Sigmoid colon (tissue), 6 donors: ENCODE measurements at regions not wholly inside any gene's neighbourhood (a gene's known extent, or its start where the extent isn't known, plus 50 kb on each side); places are given as distances from the start of the nearest gene placed in this dataset.
"Not testable (repeated sequence)": the region's sequence is repeated elsewhere in the genome, so short reads cannot be mapped to it uniquely, and the experiment has no call there.

ENCODE experiments used
- DNase-seq: peaks from one replicate; pipeline ENCODE4 v3.0.0-alpha.2; 2019
- H3K27ac ChIP-seq, 4 donors: fragments of 200-600 bp; sonication (generic); one replicate each; pipeline ENCODE4 v1.5.1; 2016 to 2019; ENCODE audit warnings: mild to moderate bottlenecking in 1 of 4
- H3K27me3 ChIP-seq, 3 donors: fragments of 200-600 bp; sonication (generic); one replicate each; pipeline ENCODE4 v1.5.1; 2019; ENCODE audit warnings: mild to moderate bottlenecking in 1 of 3
- H3K36me3 ChIP-seq, 4 donors: fragments of 200-600 bp; sonication (generic); one replicate each; pipeline ENCODE4 v1.5.1; 2016 to 2019
- H3K4me1 ChIP-seq, 4 donors: fragments of 200-600 bp; sonication (generic); one replicate each; pipeline ENCODE4 v1.5.1; 2017 to 2019
- H3K4me3 ChIP-seq, 4 donors: fragments of 200-600 bp; sonication (generic); one replicate each; pipeline ENCODE4 v1.5.1; 2017 to 2019; ENCODE audit warnings: mild to moderate bottlenecking in 2 of 4, moderate library complexity in 1 of 4
- H3K9me3 ChIP-seq, 4 donors: fragments of 200-600 bp in 3 of 4; sonication (generic) in 3 of 4; one replicate each; pipeline versions ENCODE4 v1.5.1 to v1.6.1; 2013 to 2019
- EP300 ChIP-seq, 4 donors: sonication (generic); formaldehyde crosslinking; IDR thresholded peaks; one replicate each; pipeline ENCODE4 v1.6.1; 2017; ENCODE audit warnings: antibody characterized with exemption in 4 of 4
- POLR2A ChIP-seq, 2 donors: fragments of 450-650 bp; IDR thresholded peaks; one replicate each; pipeline ENCODE4 v1.6.1; 2016; ENCODE audit warnings: antibody characterized with exemption in 2 of 2, mild to moderate bottlenecking in 2 of 2, moderate library complexity in 2 of 2
- POLR2AphosphoS5 ChIP-seq, 4 donors: sonication (generic); formaldehyde crosslinking; IDR thresholded peaks; one replicate each; pipeline ENCODE4 v1.6.1; 2017; ENCODE audit warnings: antibody characterized with exemption in 4 of 4
- WGBS, 2 donors: extraction: QIAGEN DNeasy Blood & Tissue Kit; methylation state at CpG; one replicate each; pipeline ENCODE4 v1.1.7; 2013; 5-methylcytosine and 5-hydroxymethylcytosine counted together
- intact Hi-C: fragments of 100-400 bp; cut with DNase I; formaldehyde crosslinking; loops from one replicate; pipeline ENCODE4 v1.15.1; 2023
- TF ChIP-seq, protein P1 (sequence below), 4 experiments: fragments of 450-650 bp in 3 of 4; fragments of 200-600 bp in 1 of 4; IDR thresholded peaks; one replicate each; pipeline ENCODE4 v1.5.1; 2016 to 2019; ENCODE audit warnings: antibody characterized with exemption in 4 of 4, mild to moderate bottlenecking in 3 of 4, moderate library complexity in 2 of 4
- donor health status: healthy with polysubstance abuse.
- donor health status: healthy.

- TF ChIP-seq POLR2A (IDR thresholded peaks at IDR 0.05) (no peak), EP300 (IDR thresholded peaks at IDR 0.05) (no peak), POLR2AphosphoS5 (IDR thresholded peaks at IDR 0.05) (no peak)
- TF ChIP-seq, protein P1, sequence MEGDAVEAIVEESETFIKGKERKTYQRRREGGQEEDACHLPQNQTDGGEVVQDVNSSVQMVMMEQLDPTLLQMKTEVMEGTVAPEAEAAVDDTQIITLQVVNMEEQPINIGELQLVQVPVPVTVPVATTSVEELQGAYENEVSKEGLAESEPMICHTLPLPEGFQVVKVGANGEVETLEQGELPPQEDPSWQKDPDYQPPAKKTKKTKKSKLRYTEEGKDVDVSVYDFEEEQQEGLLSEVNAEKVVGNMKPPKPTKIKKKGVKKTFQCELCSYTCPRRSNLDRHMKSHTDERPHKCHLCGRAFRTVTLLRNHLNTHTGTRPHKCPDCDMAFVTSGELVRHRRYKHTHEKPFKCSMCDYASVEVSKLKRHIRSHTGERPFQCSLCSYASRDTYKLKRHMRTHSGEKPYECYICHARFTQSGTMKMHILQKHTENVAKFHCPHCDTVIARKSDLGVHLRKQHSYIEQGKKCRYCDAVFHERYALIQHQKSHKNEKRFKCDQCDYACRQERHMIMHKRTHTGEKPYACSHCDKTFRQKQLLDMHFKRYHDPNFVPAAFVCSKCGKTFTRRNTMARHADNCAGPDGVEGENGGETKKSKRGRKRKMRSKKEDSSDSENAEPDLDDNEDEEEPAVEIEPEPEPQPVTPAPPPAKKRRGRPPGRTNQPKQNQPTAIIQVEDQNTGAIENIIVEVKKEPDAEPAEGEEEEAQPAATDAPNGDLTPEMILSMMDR (IDR thresholded peaks at IDR 0.05) = no peak
- Histone ChIP-seq H3K4me1 (no peaks in the 10 kb centered on the region), H3K9me3 (peaks cover 0 to 6% (median 0%) of the 10 kb centered on the region in 4 donors), H3K36me3 (no peaks in the 10 kb centered on the region), H3K27me3 (no peaks in the 10 kb centered on the region), H3K27ac (no peak overlapping the region), H3K4me3 (no peak overlapping the region)
- WGBS, 2 donors = 79 to 87% methylated on average over 6 of the region's 6 CpGs
- intact Hi-C loops = no loop called here
- DNase-seq = no peak
Observed at GRCh38 chr3:175940881-175941280, 1081.7 kb downstream of the NAALADL2 start.

- no peak overlapping the region for H3K4me3 ChIP-seq
- peaks cover 0 to 6% (median 2%) of the 10 kb centered on the region in 4 donors for H3K9me3 ChIP-seq
- DNase-seq = no peak
- no peaks in the 10 kb centered on the region for H3K27me3 ChIP-seq
- TF ChIP-seq, protein P1 (IDR thresholded peaks at IDR 0.05) = no peak
- TF ChIP-seq EP300 (IDR thresholded peaks at IDR 0.05) (no peak), POLR2A (IDR thresholded peaks at IDR 0.05) (no peak), POLR2AphosphoS5 (IDR thresholded peaks at IDR 0.05) (no peak)
- no peaks in the 10 kb centered on the region for H3K36me3 ChIP-seq
- no peaks in the 10 kb centered on the region for H3K4me1 ChIP-seq
- no peak overlapping the region for H3K27ac ChIP-seq
- WGBS, 2 donors = 92 to 98% methylated on average over 5 of the region's 5 CpGs
- intact Hi-C loops = no loop called here
Observed at GRCh38 chr3:175940243-175940642, 1081.1 kb downstream of the NAALADL2 start.

- DNase-seq, H3K4me3 ChIP-seq, intact Hi-C loops, H3K9me3 ChIP-seq, H3K27ac ChIP-seq, H3K27me3 ChIP-seq, H3K4me1 ChIP-seq, H3K36me3 ChIP-seq: not testable (repeated sequence)
- 95 to 97% methylated on average over 22 of the region's 22 CpGs for WGBS, 2 donors
Observed at GRCh38 chr3:175937367-175937766, 1078.2 kb downstream of the NAALADL2 start.

GRCh38 chr3:175932586-175932985 is 1073.5 kb downstream of the NAALADL2 start:
- Histone ChIP-seq H3K36me3 (no peaks in the 10 kb centered on the region), H3K4me1 (no peaks in the 10 kb centered on the region), H3K4me3 (no peak overlapping the region), H3K9me3 (peaks cover 0 to 6% (median 2%) of the 10 kb centered on the region in 4 donors), H3K27ac (no peak overlapping the region), H3K27me3 (no peaks in the 10 kb centered on the region)
- TF ChIP-seq, protein P1 (IDR thresholded peaks at IDR 0.05) = no peak
- intact Hi-C loops = no loop called here
- no peak for DNase-seq

GRCh38 chr3:175919133-175919532 is 1060.0 kb downstream of the NAALADL2 start:
- DNase-seq = no peak
- no peak overlapping the region for H3K4me3 ChIP-seq
- no peaks in the 10 kb centered on the region for H3K27me3 ChIP-seq
- H3K36me3 ChIP-seq = no peaks in the 10 kb centered on the region
- no peak overlapping the region for H3K27ac ChIP-seq
- H3K9me3 ChIP-seq = peaks cover 0 to 7% (median 0%) of the 10 kb centered on the region in 4 donors
- intact Hi-C loops = no loop called here
- peaks cover 0 to 8% (median 0%) of the 10 kb centered on the region in 4 donors for H3K4me1 ChIP-seq
- no peak for TF ChIP-seq POLR2AphosphoS5 (IDR thresholded peaks at IDR 0.05)
- no peak for TF ChIP-seq POLR2A (IDR thresholded peaks at IDR 0.05)
- TF ChIP-seq, protein P1 (IDR thresholded peaks at IDR 0.05) = no peak
- no peak for TF ChIP-seq EP300 (IDR thresholded peaks at IDR 0.05)
